OCI-LY7 (cell line): ENCODE measurements at regions not wholly inside any gene's neighbourhood (a gene's known extent, or its start where the extent isn't known, plus 50 kb on each side); places are given as distances from the start of the nearest gene placed in this dataset.

Source experiments
- CTCF ChIP-seq: fragments of 200-600 bp; sonication (generic); conservative IDR thresholded peaks from 2 replicates; pipeline ENCODE4 v1.5.1; 2014; ENCODE audit warnings: mild to moderate bottlenecking, antibody characterized with exemption, low read length, moderate library complexity, mixed read lengths
- EZH2phosphoT487 ChIP-seq: fragments of 200-600 bp; sonication (generic); IDR thresholded peaks from 2 replicates; pipeline ENCODE4 v1.6.1; 2018; ENCODE audit warnings: low read depth, borderline replicate concordance, mild to moderate bottlenecking, mixed run types, antibody characterized with exemption, low read length, moderate library complexity, mixed read lengths

DNA sequence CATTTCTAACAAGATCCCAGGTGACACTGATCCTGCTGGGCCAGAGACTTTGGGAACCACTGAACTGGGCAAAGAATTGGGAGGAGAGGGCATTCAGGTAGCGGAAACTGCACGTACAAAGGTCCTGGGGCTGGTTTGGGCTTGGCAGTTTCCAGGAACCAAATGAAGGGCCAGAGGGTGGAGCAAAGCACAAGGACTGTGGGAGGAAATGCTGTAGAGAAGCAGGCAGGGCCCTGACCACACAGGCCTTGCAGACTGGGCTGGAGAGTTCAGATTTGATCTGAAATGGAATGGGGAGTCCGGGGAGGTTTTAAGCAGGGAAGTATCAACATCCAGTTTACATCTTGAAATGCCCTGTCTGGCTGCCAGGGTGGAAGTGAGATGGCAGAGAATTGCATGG lies 195.1 kb downstream of the PHETA1 start:
- no peak for TF ChIP-seq CTCF
- no peak for TF ChIP-seq EZH2phosphoT487
